A673 (cell line): ENCODE measurements at regions not wholly inside any gene's neighbourhood (a gene's known extent, or its start where the extent isn't known, plus 50 kb on each side); places are given as distances from the start of the nearest gene placed in this dataset.
"Not testable (repeated sequence)": the region's sequence is repeated elsewhere in the genome, so short reads cannot be mapped to it uniquely, and the experiment has no call there.

Source experiments
- BruUV-seq: library from RNA; stranded (reverse); fragments of 400-500 nt; replicated peaks from 2 replicates; lab custom pipeline; 2021; lab: Mats Ljungman, UMichigan
- CTCF ChIA-PET: fragments of 300-600 bp; sonication (Branson Sonifier 250); formaldehyde crosslinking; loops from one replicate; lab custom pipeline; 2022; ENCODE audit warnings: antibody characterized with exemption; lab: Charles Lee
- POLR2A ChIA-PET: fragments of 300-600 bp; sonication (Branson Sonifier 250); formaldehyde crosslinking; loops from one replicate; lab custom pipeline; 2022; ENCODE audit warnings: antibody characterized with exemption; ENCODE audit not compliant: low non-redundant PET; lab: Charles Lee
- DNase-seq: peaks from one replicate; pipeline ENCODE4 v3.0.0-alpha.2; 2015; ENCODE audit warnings: low spot score
- H3K27ac ChIP-seq: fragments of 200-600 bp; sonication (generic); 2 replicates; pipeline ENCODE4 v1.5.1; 2016; ENCODE audit warnings: mixed run types, low read depth, mild to moderate bottlenecking, mixed read lengths, antibody characterized with exemption, low read length; ENCODE audit not compliant: poor library complexity, severe bottlenecking
- H3K27me3 ChIP-seq: fragments of 200-600 bp; sonication (generic); replicated peaks from 2 replicates; pipeline ENCODE4 v1.6.1; 2017; ENCODE audit warnings: mixed run types, low read depth, mild to moderate bottlenecking, mixed read lengths, antibody characterized with exemption, low read length; ENCODE audit not compliant: insufficient read depth, poor library complexity
- H3K36me3 ChIP-seq: fragments of 200-600 bp; sonication (generic); 2 replicates; pipeline ENCODE4 v1.6.1; 2016; ENCODE audit warnings: mixed run types, mild to moderate bottlenecking, mixed read lengths, antibody characterized with exemption, low read length; ENCODE audit not compliant: insufficient read depth, poor library complexity, severe bottlenecking
- H3K4me1 ChIP-seq: fragments of 200-600 bp; sonication (generic); 2 replicates; pipeline ENCODE4 v1.6.1; 2017; ENCODE audit warnings: mixed run types, mild to moderate bottlenecking, mixed read lengths, antibody characterized with exemption, low read length; ENCODE audit not compliant: insufficient read depth, poor library complexity, severe bottlenecking
- H3K4me3 ChIP-seq: fragments of 200-600 bp; sonication (generic); 2 replicates; pipeline ENCODE4 v1.5.1; 2016; ENCODE audit warnings: low read depth, mixed run types, mild to moderate bottlenecking, mixed read lengths, low read length; ENCODE audit not compliant: poor library complexity, severe bottlenecking
- H3K9me3 ChIP-seq: fragments of 200-600 bp; sonication (generic); 2 replicates; pipeline ENCODE4 v1.6.1; 2016; ENCODE audit warnings: mixed run types, low read depth, mild to moderate bottlenecking, mixed read lengths, antibody characterized with exemption, low read length; ENCODE audit not compliant: poor library complexity, severe bottlenecking
- EZH2 ChIP-seq: fragments of 200-600 bp; sonication (generic); IDR thresholded peaks from 2 replicates; pipeline ENCODE4 v1.6.1; 2017; ENCODE audit warnings: borderline replicate concordance, low read depth, mild to moderate bottlenecking, mixed read lengths, antibody characterized with exemption, low read length; ENCODE audit not compliant: poor library complexity, severe bottlenecking
- intact Hi-C: fragments of 100-400 bp; cut with micrococcal nuclease; formaldehyde crosslinking; loops from one replicate; pipeline ENCODE4 v1.10.0; 2022; ENCODE audit not compliant: unreplicated experiment
- TF ChIP-seq, protein P1 (sequence below): fragments of 300-800, 200-600 bp; sonication (generic); conservative IDR thresholded peaks from 2 replicates; pipeline ENCODE4 v1.5.1; 2017; ENCODE audit warnings: low read depth, mild to moderate bottlenecking, antibody characterized with exemption, low read length, moderate library complexity, mixed read lengths

GRCh38 chr3:27031476-27031875 lies 337.7 kb downstream of the NEK10 start:
- peaks cover 1% of the 10 kb centered on the region for H3K4me1 ChIP-seq
- peaks cover 4% of the 10 kb centered on the region for H3K9me3 ChIP-seq
- TF ChIP-seq, protein P1, sequence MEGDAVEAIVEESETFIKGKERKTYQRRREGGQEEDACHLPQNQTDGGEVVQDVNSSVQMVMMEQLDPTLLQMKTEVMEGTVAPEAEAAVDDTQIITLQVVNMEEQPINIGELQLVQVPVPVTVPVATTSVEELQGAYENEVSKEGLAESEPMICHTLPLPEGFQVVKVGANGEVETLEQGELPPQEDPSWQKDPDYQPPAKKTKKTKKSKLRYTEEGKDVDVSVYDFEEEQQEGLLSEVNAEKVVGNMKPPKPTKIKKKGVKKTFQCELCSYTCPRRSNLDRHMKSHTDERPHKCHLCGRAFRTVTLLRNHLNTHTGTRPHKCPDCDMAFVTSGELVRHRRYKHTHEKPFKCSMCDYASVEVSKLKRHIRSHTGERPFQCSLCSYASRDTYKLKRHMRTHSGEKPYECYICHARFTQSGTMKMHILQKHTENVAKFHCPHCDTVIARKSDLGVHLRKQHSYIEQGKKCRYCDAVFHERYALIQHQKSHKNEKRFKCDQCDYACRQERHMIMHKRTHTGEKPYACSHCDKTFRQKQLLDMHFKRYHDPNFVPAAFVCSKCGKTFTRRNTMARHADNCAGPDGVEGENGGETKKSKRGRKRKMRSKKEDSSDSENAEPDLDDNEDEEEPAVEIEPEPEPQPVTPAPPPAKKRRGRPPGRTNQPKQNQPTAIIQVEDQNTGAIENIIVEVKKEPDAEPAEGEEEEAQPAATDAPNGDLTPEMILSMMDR: no peak
- no peak for TF ChIP-seq EZH2
- no TSS peak for BruUV-seq
- no peak overlapping the region for H3K27ac ChIP-seq
- H3K27me3 ChIP-seq: no peaks in the 10 kb centered on the region
- CTCF ChIA-PET: no interaction called here
- POLR2A ChIA-PET: no interaction called here
- intact Hi-C loops: no loop called here
- H3K36me3 ChIP-seq: no peaks in the 10 kb centered on the region
- no peak overlapping the region for H3K4me3 ChIP-seq
- no peak for DNase-seq

GRCh38 chr3:27034255-27034654 lies 334.9 kb downstream of the NEK10 start:
- no TSS peak for BruUV-seq
- H3K27me3 ChIP-seq: no peaks in the 10 kb centered on the region
- no peak overlapping the region for H3K27ac ChIP-seq
- H3K4me3 ChIP-seq: no peak overlapping the region
- no peak for DNase-seq
- TF ChIP-seq, protein P1: no peak
- no peak for TF ChIP-seq EZH2
- no peaks in the 10 kb centered on the region for H3K4me1 ChIP-seq
- intact Hi-C loops: no loop called here
- ChIA-PET POLR2A (no interaction called here), CTCF (no interaction called here)
- H3K9me3 ChIP-seq: peaks cover 4% of the 10 kb centered on the region
- H3K36me3 ChIP-seq: no peaks in the 10 kb centered on the region

DNA sequence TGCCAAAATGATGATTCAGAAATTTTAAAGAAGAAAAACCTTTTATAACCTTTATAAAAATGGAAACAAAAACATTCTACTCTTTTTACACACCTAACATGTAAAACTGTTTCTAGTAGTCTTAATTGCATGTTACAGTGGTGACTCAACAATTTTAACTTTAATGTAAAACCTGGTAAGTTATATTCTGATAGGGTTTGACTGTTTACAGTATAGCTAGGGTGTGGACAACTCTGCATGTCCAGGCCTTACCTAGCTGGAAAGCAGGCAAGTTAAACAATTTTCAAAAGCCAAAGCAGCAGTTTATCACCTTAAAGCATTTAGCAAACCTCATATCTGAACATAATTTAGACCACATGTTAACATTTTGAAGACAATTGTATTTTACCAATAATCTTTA lies 328.5 kb downstream of the NEK10 start:
- intact Hi-C loops: no loop called here
- ChIA-PET CTCF (no interaction called here), POLR2A (no interaction called here)
- Histone ChIP-seq H3K4me3 (no peak overlapping the region), H3K27ac (no peak overlapping the region), H3K9me3 (peaks cover 4% of the 10 kb centered on the region), H3K36me3 (no peaks in the 10 kb centered on the region), H3K27me3 (no peaks in the 10 kb centered on the region), H3K4me1 (no peaks in the 10 kb centered on the region)
- BruUV-seq: no TSS peak
- DNase-seq: no peak
- TF ChIP-seq, protein P1: no peak
- TF ChIP-seq EZH2: no peak

DNA sequence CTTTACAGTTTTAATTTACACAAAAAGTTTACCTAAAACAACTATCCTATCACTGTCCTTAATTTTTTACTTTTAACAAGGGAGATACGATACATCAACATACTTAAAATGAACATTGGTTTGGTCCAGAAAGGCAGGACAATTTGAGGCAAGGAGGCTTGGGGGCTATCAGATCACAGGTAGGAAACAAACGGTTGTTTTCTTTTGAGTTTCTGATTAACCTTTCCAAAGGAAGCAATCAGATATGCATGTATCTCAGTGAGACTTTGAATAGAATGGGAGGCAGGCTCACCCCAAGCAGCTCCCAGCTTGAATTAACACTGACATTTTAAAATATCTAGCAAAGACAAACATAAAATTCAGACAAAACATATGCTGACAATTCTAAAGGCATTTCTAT lies 326.6 kb downstream of the NEK10 start:
- H3K4me3 ChIP-seq, H3K36me3 ChIP-seq, H3K27me3 ChIP-seq, DNase-seq, H3K4me1 ChIP-seq, POLR2A ChIA-PET, intact Hi-C loops, BruUV-seq, H3K27ac ChIP-seq, H3K9me3 ChIP-seq: not testable (repeated sequence)
- CTCF ChIA-PET: interaction anchor here (0.5 kb wide), 1 partner anchor 15 kb away, joined by 3 read pairs; no protein-coding TSS in a partner anchor
